ENCODE measurements at regions not wholly inside any gene's neighbourhood (a gene's known extent, or its start where the extent isn't known, plus 50 kb on each side); places are given as distances from the start of the nearest gene placed in this dataset.
A peak's percentile ranks its signal among the peaks of the same experiment; 100 is the strongest.
"Not testable (repeated sequence)": the region's sequence is repeated elsewhere in the genome, so short reads cannot be mapped to it uniquely, and the experiment has no call there.

DNA sequence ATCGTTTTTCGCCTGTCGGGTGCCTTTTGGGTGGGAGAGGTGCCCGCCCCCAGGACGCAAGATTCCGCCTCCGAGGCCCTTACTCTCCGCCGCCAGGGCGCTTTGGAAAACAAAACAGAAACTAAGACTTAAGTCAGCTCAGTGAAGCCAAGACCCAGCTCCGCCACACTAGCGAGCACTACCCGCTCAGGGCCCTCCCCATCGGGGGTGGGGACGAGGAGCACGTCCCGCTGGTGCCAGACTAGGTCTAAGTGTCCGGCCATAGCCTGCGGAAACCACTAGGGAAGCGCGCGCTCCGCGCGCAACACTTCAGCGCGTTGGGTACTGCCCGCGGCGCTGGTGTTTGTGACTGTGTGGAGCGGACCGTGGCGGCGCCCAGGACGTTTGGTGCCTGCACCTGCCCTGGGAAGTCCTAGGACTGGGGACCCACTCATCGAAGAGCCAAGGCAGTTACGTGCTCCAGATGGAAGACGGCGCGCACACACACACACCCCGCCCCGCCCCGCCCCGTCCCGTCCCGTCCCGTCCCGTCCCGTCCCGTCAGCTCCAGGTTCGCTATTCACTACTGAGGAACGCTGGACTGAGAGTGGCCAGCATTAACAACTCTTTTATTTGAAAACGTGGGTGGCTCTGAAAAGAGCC is 57.6 kb upstream of the BOLA1 start:
- DNase-seq, result not testable (repeated sequence)

DNA sequence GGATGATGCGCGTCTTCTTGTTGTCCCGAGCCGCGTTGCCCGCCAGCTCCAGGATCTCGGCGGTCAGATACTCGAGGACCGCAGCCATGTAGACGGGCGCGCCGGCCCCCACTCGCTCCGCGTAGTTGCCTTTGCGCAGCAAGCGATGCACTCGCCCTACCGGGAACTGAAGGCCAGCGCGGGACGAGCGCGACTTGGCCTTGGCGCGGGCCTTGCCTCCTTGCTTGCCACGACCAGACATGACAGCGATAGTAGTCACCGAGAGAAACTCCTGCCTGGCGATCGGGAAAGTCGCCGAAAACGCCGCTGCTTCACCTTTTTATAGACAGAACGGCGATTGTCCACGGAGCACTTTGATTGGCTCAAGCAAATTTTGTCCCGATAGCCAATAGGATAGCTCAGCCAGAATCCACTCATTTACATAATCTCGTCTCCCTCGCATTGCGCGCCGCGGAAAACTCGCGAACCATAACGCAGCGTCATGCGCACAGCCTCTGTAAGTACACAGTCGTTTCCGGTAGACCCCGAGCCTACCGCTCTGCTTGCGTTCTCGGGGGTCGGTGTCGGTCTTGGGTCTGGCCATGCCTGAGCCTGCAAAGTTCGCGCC is 56.8 kb upstream of the BOLA1 start:
- intact Hi-C loops (cut with DNase I); H3K27ac ChIP-seq; H3K27me3 ChIP-seq; H3K9me3 ChIP-seq; H3K4me3 ChIP-seq; DNase-seq; H3K36me3 ChIP-seq: not testable (repeated sequence)
- H3K4me1 ChIP-seq, result peaks cover 25% of the 10 kb centered on the region
- ATAC-seq, result peak; percentile 86

More for the DNA sequence above, 57.6 kb upstream of the BOLA1 start:
- H3K36me3 ChIP-seq; H3K27me3 ChIP-seq; H3K9me3 ChIP-seq; intact Hi-C loops (cut with DNase I); H3K27ac ChIP-seq; H3K4me3 ChIP-seq: not testable (repeated sequence)
- peaks cover 25% of the 10 kb centered on the region for H3K4me1 ChIP-seq
- ATAC-seq, result peak; percentile 76

DNA sequence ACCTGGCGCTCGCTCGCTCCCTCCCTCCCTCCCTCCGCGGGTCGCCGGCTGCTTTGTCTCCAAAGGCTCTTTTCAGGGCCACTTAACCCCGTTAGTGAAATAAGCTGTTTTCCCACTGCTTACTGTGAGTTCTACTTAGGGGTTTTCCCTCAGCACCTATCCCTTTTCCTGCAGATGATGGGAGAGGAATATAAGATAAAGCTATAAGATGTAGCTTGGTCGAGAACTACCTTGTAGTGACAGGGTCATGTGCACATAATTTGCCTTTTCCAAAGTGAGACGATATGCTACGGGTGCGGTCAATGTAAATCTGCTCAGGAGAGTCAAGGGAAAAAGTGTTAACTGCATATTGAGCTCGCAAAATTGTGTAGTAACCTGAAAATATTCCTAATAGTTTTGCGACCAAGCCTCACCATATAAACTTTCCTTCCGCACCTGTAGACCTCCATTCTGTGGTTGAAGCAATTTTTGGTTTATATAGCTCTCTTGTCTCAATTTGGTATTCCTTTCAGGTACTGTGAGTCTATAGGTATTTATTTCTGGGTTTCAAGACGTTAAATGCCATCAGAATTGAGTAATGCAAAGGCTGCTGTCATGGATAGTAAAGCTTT is 55.8 kb upstream of the BOLA1 start:
- ATAC-seq (no peak), DNase-seq (no peak)
- Histone ChIP-seq H3K36me3 (no peaks in the 10 kb centered on the region), H3K4me3 (peak overlapping the region; percentile 64), H3K27ac (peak overlapping the region; percentile 77), H3K9me3 (no peaks in the 10 kb centered on the region), H3K4me1 (peaks cover 25% of the 10 kb centered on the region), H3K27me3 (no peaks in the 10 kb centered on the region)
- intact Hi-C loops (cut with DNase I), result no loop called here
- TF ChIP-seq, protein P1, sequence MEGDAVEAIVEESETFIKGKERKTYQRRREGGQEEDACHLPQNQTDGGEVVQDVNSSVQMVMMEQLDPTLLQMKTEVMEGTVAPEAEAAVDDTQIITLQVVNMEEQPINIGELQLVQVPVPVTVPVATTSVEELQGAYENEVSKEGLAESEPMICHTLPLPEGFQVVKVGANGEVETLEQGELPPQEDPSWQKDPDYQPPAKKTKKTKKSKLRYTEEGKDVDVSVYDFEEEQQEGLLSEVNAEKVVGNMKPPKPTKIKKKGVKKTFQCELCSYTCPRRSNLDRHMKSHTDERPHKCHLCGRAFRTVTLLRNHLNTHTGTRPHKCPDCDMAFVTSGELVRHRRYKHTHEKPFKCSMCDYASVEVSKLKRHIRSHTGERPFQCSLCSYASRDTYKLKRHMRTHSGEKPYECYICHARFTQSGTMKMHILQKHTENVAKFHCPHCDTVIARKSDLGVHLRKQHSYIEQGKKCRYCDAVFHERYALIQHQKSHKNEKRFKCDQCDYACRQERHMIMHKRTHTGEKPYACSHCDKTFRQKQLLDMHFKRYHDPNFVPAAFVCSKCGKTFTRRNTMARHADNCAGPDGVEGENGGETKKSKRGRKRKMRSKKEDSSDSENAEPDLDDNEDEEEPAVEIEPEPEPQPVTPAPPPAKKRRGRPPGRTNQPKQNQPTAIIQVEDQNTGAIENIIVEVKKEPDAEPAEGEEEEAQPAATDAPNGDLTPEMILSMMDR (IDR thresholded peaks at IDR 0.05), result no peak

DNA sequence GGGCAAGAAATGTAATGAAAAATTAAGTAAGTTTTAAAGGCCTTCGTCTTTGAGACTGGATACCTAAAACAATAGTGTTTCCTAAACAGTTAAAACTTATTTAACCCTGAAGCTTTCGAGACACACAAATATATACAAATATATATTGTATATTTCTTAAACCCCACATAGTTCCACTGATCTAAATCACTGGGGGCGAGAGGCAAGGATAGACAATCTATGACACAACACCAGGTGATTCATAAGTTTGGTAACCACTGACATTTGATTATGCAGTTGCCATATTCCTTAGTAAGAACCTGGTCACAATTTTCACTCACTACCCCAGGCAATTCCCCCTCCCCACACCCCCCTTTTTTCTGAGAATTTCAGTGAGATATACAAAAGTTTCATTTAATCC is 55.3 kb upstream of the BOLA1 start:
- Histone ChIP-seq H3K27me3 (no peaks in the 10 kb centered on the region), H3K36me3 (no peaks in the 10 kb centered on the region), H3K27ac (no peak overlapping the region), H3K4me1 (peaks cover 30% of the 10 kb centered on the region), H3K9me3 (no peaks in the 10 kb centered on the region), H3K4me3 (peak overlapping the region; percentile 64)
- TF ChIP-seq, protein P1 (IDR thresholded peaks at IDR 0.05), result no peak
- ATAC-seq (no peak), DNase-seq (no peak)
- intact Hi-C loops (cut with DNase I), result no loop called here

DNA sequence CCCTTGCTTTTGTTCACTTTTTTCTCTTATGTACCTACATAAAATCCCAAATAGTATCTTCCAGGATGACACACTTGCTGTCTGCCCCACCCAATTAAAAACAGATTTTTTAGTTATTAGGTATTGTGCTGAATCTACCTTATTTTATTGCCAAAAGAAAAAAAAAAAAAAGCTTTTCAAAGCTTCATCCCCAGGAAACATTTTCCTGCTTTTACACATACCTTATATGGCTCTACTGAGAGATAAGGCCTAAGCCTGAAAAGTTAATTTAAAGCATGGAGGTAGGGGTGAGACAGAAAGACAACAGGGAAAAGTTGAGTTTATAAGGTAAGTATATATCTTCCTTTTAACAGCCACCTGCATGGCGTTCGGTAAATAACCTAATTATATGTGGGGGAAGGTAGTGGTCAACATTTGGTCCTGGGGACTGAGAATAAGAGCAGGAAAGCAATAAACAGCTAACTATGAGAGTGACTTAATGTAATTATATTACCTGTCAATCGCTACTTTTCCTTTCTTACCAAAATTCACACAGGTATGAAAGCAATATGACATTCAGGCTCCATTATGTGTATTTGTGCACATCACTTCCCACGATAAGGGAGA is 54.6 kb upstream of the BOLA1 start:
- intact Hi-C loops (cut with DNase I), result no loop called here
- ATAC-seq, result no peak
- Histone ChIP-seq H3K27me3 (no peaks in the 10 kb centered on the region), H3K36me3 (no peaks in the 10 kb centered on the region), H3K4me1 (peaks cover 37% of the 10 kb centered on the region), H3K4me3 (peak overlapping the region; percentile 11), H3K27ac (no peak overlapping the region), H3K9me3 (no peaks in the 10 kb centered on the region)
- DNase-seq, result no peak
- TF ChIP-seq, protein P1 (IDR thresholded peaks at IDR 0.05), result no peak

DNA sequence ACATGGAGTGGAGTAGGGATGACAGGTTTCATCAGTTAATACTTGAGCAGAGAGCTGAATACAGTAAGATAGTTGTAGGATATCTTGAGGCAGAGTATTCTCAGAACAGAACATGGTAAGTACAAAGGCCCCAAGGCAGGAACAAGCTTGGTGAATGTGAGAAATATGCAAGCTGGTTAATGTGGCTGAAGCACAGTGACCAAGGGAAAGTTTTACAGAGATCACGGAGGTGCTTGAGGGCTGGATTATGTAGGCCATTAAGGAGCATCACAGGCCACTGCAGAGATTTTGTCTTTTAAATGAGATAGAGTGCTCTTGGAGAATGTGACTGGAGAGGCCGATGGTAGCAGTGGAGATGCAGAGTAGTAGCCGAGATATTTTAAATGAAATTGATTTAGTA is 54.0 kb upstream of the BOLA1 start:
- H3K27ac ChIP-seq, result no peak overlapping the region
- no peaks in the 10 kb centered on the region for H3K27me3 ChIP-seq
- no peaks in the 10 kb centered on the region for H3K36me3 ChIP-seq
- no peaks in the 10 kb centered on the region for H3K9me3 ChIP-seq
- DNase-seq, result no peak
- peaks cover 38% of the 10 kb centered on the region for H3K4me1 ChIP-seq
- TF ChIP-seq, protein P1 (IDR thresholded peaks at IDR 0.05), result no peak
- intact Hi-C loops (cut with DNase I), result no loop called here
- H3K4me3 ChIP-seq, result no peak overlapping the region
- no peak for ATAC-seq

Data from upper lobe of right lung (tissue), 1 donor.